Stimulated activated CD8-positive, alpha-beta memory T cell treated with anti-CD3 and anti-CD28 coated beads, Interleukin-12 subunit alpha, Interleukin-12 subunit beta, amount 100 ng/mL, for 4 hours (primary cell): ENCODE measurements at regions not wholly inside any gene's neighbourhood (a gene's known extent, or its start where the extent isn't known, plus 50 kb on each side); places are given as distances from the start of the nearest gene placed in this dataset.
"Not testable (repeated sequence)": the region's sequence is repeated elsewhere in the genome, so short reads cannot be mapped to it uniquely, and the experiment has no call there.

Experiments used
- DNase-seq: peaks from one replicate; pipeline ENCODE4 v3.0.0-alpha.2; 2020; ENCODE audit warnings: low read depth

GRCh38 chr1:38179483-38179882 is 132.9 kb upstream of the POU3F1 start:
- DNase-seq, result no peak

- DNase-seq, result no peak
Measured at GRCh38 chr1:38178216-38178615, 131.6 kb upstream of the POU3F1 start.

GRCh38 chr1:38175121-38175520 is 128.5 kb upstream of the POU3F1 start:
- no peak for DNase-seq

- no peak for DNase-seq
Measured at GRCh38 chr1:38173848-38174247, 127.3 kb upstream of the POU3F1 start.

- no peak for DNase-seq
Measured at GRCh38 chr1:38173157-38173831, 126.7 kb upstream of the POU3F1 start.

- no peak for DNase-seq
Measured at GRCh38 chr1:38169121-38169520, 122.5 kb upstream of the POU3F1 start.

GRCh38 chr1:38168365-38168764 is 121.8 kb upstream of the POU3F1 start:
- no peak for DNase-seq

GRCh38 chr1:38166461-38166860 is 119.9 kb upstream of the POU3F1 start:
- no peak for DNase-seq

GRCh38 chr1:38153778-38154470 is 107.3 kb upstream of the POU3F1 start:
- DNase-seq, result no peak

GRCh38 chr1:38153066-38153777 is 106.6 kb upstream of the POU3F1 start:
- no peak for DNase-seq

- DNase-seq, result no peak
Measured at GRCh38 chr1:38152351-38153065, 105.9 kb upstream of the POU3F1 start.

GRCh38 chr1:38151399-38151798 is 104.8 kb upstream of the POU3F1 start:
- DNase-seq, result no peak

- not testable (repeated sequence) for DNase-seq
Measured at GRCh38 chr1:38146079-38146478, 99.5 kb upstream of the POU3F1 start.

- DNase-seq, result no peak
Measured at GRCh38 chr1:38142606-38143005, 96.0 kb upstream of the POU3F1 start.

- DNase-seq, result no peak
Measured at GRCh38 chr1:38141483-38141882, 94.9 kb upstream of the POU3F1 start.

GRCh38 chr1:38139738-38140487 is 93.3 kb upstream of the POU3F1 start:
- DNase-seq, result no peak

GRCh38 chr1:38138498-38139233 is 92.1 kb upstream of the POU3F1 start:
- DNase-seq, result no peak

- DNase-seq, result no peak
Measured at GRCh38 chr1:38137164-38137563, 90.6 kb upstream of the POU3F1 start.

- no peak for DNase-seq
Measured at GRCh38 chr1:38135625-38136414, 89.2 kb upstream of the POU3F1 start.

GRCh38 chr1:38134294-38134755 is 87.7 kb upstream of the POU3F1 start:
- no peak for DNase-seq
